A549 (cell line): ENCODE measurements at regions not wholly inside any gene's neighbourhood (a gene's known extent, or its start where the extent isn't known, plus 50 kb on each side); places are given as distances from the start of the nearest gene placed in this dataset.

ENCODE experiments used
- ATAC-seq, 2 experiments: fragments of 200-7000 bp in 1 of 2; fragments of >200 bp in 1 of 2; cut with Nextera tagmentation in 1 of 2; cut with Tn5 transposase in 1 of 2; 3 replicates each; pipeline versions ENCODE4 v1.8.0 to v1.9.1; 2018 to 2020; ENCODE audit warnings: mild to moderate bottlenecking in 1 of 2, moderate library complexity in 1 of 2
- CTCF ChIA-PET: fragments of 300-600 bp; sonication (Branson Sonifier 250); formaldehyde crosslinking; extraction: SDS; loops from one replicate; lab custom pipeline; 2021; ENCODE audit warnings: antibody characterized with exemption, inconsistent platforms; lab: Yijun Ruan, JAX
- POLR2A ChIA-PET: fragments of 350-600 bp; formaldehyde crosslinking; extraction: SDS; loops from one replicate; lab custom pipeline; 2021; ENCODE audit warnings: antibody characterized with exemption, inconsistent platforms; lab: Yijun Ruan, JAX
- DNase-seq, 2 experiments: peaks; one replicate each; pipeline versions ENCODE4 v3.0.0 to v3.0.0-alpha.2; 2011 to 2016; ENCODE audit warnings: low read depth in 1 of 2, low spot score in 1 of 2
- FAIRE-seq: peaks from 2 replicates; lab custom pipeline; 2011; peaks lifted over from hg19 to GRCh38; lab: Jason Lieb, UNC
- H3K27ac ChIP-seq, 2 experiments: fragments of >200 bp; sonication (Bioruptor Twin); formaldehyde crosslinking; 3 replicates each; pipeline ENCODE4 v1.5.1; 2016 to 2017
- H3K4me1 ChIP-seq: fragments of >200 bp; sonication (Bioruptor Twin); formaldehyde crosslinking; 3 replicates; pipeline ENCODE4 v1.6.1; 2016
- H3K4me2 ChIP-seq: fragments of >200 bp; sonication (Bioruptor Twin); formaldehyde crosslinking; 3 replicates; pipeline ENCODE4 v1.6.1; 2016
- H3K4me3 ChIP-seq: fragments of >200 bp; sonication (Bioruptor Twin); formaldehyde crosslinking; 3 replicates; pipeline ENCODE4 v1.5.1; 2016
- H3K9me3 ChIP-seq: fragments of >200 bp; sonication (Bioruptor Twin); formaldehyde crosslinking; 3 replicates; pipeline ENCODE4 v1.6.1; 2016
- BHLHE40 ChIP-seq: IDR thresholded peaks from 2 replicates; pipeline ENCODE4 v1.6.1; 2012; ENCODE audit warnings: low read depth, low read length, inconsistent platforms
- CBX2 ChIP-seq: fragments of 200-600 bp; sonication (generic); IDR thresholded peaks from 2 replicates; pipeline ENCODE4 v1.6.1; 2016; ENCODE audit warnings: low read depth, mild to moderate bottlenecking, borderline replicate concordance
- CHD2 ChIP-seq: fragments of 150-350 bp; IDR thresholded peaks from 2 replicates; pipeline ENCODE4 v1.6.1; 2014; ENCODE audit warnings: low read length; ENCODE audit not compliant: partially characterized antibody
- EP300 ChIP-seq, 2 experiments: fragments of >200 bp; sonication (Bioruptor Twin); formaldehyde crosslinking; IDR thresholded peaks; 2 replicates in 1 of 2; 3 replicates in 1 of 2; pipeline ENCODE4 v1.6.1; 2016 to 2017
- FOSL2 ChIP-seq, 2 experiments: fragments of 450-650 bp in 1 of 2; fragments of >200 bp in 1 of 2; sonication (Bioruptor Twin) in 1 of 2; formaldehyde crosslinking; IDR thresholded peaks; 2 replicates each; pipeline versions ENCODE4 v1.5.0 to v1.6.1; 2016 to 2020; ENCODE audit warnings: mild to moderate bottlenecking in 1 of 2, moderate library complexity in 1 of 2
- GATA3 ChIP-seq: IDR thresholded peaks from 2 replicates; pipeline ENCODE4 v1.6.1; 2012; ENCODE audit warnings: borderline replicate concordance
- MAFK ChIP-seq: fragments of 450-650 bp; IDR thresholded peaks from 2 replicates; pipeline ENCODE4 v1.6.1; 2014; ENCODE audit not compliant: partially characterized antibody
- MAZ ChIP-seq: fragments of 150-350 bp; IDR thresholded peaks from 2 replicates; pipeline ENCODE4 v1.6.1; 2014; ENCODE audit warnings: antibody characterized with exemption, low read depth, low read length, borderline replicate concordance
- NFE2L2 ChIP-seq: fragments of 150-350 bp; conservative IDR thresholded peaks from 2 replicates; pipeline ENCODE4 v1.6.1; 2014; ENCODE audit warnings: low read length
- NR3C1 ChIP-seq: fragments of >200 bp; sonication (Bioruptor Twin); formaldehyde crosslinking; IDR thresholded peaks from 3 replicates; pipeline ENCODE4 v1.6.1; 2017
- PHF8 ChIP-seq: fragments of 200-600 bp; sonication (generic); IDR thresholded peaks from 2 replicates; pipeline ENCODE4 v1.6.1; 2016; ENCODE audit warnings: low read depth, mild to moderate bottlenecking, antibody characterized with exemption, moderate library complexity, borderline replicate concordance
- RARB ChIP-seq: fragments of 250-450 bp; sonication (Bioruptor Pico); IDR thresholded peaks from 2 replicates; pipeline ENCODE4 v1.8.0; 2021; ENCODE audit warnings: mild to moderate bottlenecking, moderate library complexity
- RCOR1 ChIP-seq: fragments of 150-350 bp; IDR thresholded peaks from 2 replicates; pipeline ENCODE4 v1.6.1; 2014; ENCODE audit warnings: antibody characterized with exemption, low read length, low read depth
- RNF2 ChIP-seq: fragments of 200-600 bp; sonication (generic); IDR thresholded peaks from 2 replicates; pipeline ENCODE4 v1.6.1; 2016; ENCODE audit warnings: low read depth, mild to moderate bottlenecking, antibody characterized with exemption, moderate library complexity, borderline replicate concordance
- SREBF2 ChIP-seq: fragments of 450-650 bp; IDR thresholded peaks from 2 replicates; pipeline ENCODE4 v1.6.1; 2014; ENCODE audit warnings: mild to moderate bottlenecking, moderate library complexity
- TFCP2L1 ChIP-seq: fragments of 250-450 bp; sonication (Bioruptor Pico); IDR thresholded peaks from 2 replicates; pipeline ENCODE4 v1.5.0; 2021; ENCODE audit warnings: mild to moderate bottlenecking
- ZFP36 ChIP-seq: fragments of 450-650 bp; IDR thresholded peaks from 2 replicates; pipeline ENCODE4 v1.6.1; 2014; ENCODE audit warnings: borderline replicate concordance; ENCODE audit not compliant: partially characterized antibody
- WGBS: methylation state at CpG from one replicate; pipeline ENCODE4 v1.1.6; 2017; ENCODE audit errors: missing lambda C conversion rate; 5-methylcytosine and 5-hydroxymethylcytosine counted together
- TF ChIP-seq, protein P1 (sequence below): IDR thresholded peaks from 2 replicates; pipeline ENCODE4 v1.6.1; 2012; ENCODE audit warnings: low read depth, borderline replicate concordance
- TF ChIP-seq, protein P2 (sequence below): fragments of 250-450 bp; sonication (Bioruptor Pico); IDR thresholded peaks from 2 replicates; pipeline ENCODE4 v1.5.0; 2020; ENCODE audit warnings: low read depth, mild to moderate bottlenecking, moderate library complexity

DNA sequence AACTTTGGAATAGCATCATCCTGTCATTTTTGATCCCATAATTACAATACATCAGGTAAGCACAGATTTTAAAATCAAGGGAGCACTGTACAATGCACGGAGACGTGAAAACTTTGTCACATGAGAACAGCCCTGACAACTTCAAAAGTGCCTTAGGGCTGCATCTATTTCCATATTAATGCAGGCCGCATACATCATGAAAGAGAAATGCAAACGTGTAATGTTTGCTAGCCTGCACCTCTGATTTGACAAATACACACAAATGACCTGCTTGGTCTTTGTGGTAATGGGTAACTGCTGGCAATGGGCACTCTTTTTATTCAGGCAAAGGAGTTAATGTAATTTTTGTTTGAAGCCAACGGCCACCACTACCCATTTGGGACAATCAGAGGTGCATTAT, 202.0 kb upstream of the EPHA4 start:
- no peak for ATAC-seq
- Histone ChIP-seq H3K4me2 (no peak overlapping the region), H3K4me3 (no peak overlapping the region), H3K27ac (no peak overlapping the region), H3K9me3 (no peaks in the 10 kb centered on the region), H3K4me1 (no peaks in the 10 kb centered on the region)
- WGBS: 50% methylated on average over 5 of the region's 5 CpGs
- DNase-seq: no peak
- ChIA-PET CTCF (no interaction called here), POLR2A (no interaction called here)
- FAIRE-seq: no peak
- TF ChIP-seq BHLHE40 (no peak), MAZ (no peak), PHF8 (no peak), CBX2 (no peak), RARB (CRISPR knock-in tag) (no peak), NFE2L2 (no peak), RCOR1 (no peak), EP300 (IDR thresholded peaks at IDR 0.05) (no peak), TFCP2L1 (CRISPR knock-in tag) (no peak), SREBF2 (no peak), RNF2 (no peak), NR3C1 (no peak)
- TF ChIP-seq, protein P1, sequence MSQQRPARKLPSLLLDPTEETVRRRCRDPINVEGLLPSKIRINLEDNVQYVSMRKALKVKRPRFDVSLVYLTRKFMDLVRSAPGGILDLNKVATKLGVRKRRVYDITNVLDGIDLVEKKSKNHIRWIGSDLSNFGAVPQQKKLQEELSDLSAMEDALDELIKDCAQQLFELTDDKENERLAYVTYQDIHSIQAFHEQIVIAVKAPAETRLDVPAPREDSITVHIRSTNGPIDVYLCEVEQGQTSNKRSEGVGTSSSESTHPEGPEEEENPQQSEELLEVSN: no peak

DNA sequence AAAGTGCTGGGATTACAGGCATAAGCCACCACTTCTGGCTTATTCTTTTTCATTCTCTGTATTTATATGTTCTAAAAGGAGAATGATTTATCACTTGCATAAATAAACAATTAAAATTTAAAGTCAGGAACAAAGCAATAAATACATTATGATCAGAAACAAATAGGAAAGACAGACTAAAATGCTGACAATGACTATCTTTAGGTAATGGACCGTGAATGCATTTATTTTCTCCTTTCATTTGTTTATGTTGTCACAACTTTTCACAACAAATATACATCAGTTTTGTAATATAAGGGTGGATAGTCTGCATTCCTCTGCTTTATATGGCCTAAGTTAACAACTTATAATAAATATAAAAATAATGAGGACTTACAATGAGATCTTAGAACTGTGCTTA, 199.2 kb upstream of the EPHA4 start:
- no peaks in the 10 kb centered on the region for H3K9me3 ChIP-seq
- H3K27ac ChIP-seq: no peak overlapping the region
- H3K4me1 ChIP-seq: 0 out of 3 replicates have a peak, but pooled peaks cover 2% of the 10 kb centered on the region
- DNase-seq (no peak), ATAC-seq (no peak), FAIRE-seq (no peak)
- no peak overlapping the region for H3K4me2 ChIP-seq
- TF ChIP-seq MAFK (peak; percentile 46), GATA3 (no peak)
- ChIA-PET POLR2A (no interaction called here), CTCF (no interaction called here)
- 49% methylated on average over 1 of the region's 1 CpG for WGBS
- no peak overlapping the region for H3K4me3 ChIP-seq

DNA sequence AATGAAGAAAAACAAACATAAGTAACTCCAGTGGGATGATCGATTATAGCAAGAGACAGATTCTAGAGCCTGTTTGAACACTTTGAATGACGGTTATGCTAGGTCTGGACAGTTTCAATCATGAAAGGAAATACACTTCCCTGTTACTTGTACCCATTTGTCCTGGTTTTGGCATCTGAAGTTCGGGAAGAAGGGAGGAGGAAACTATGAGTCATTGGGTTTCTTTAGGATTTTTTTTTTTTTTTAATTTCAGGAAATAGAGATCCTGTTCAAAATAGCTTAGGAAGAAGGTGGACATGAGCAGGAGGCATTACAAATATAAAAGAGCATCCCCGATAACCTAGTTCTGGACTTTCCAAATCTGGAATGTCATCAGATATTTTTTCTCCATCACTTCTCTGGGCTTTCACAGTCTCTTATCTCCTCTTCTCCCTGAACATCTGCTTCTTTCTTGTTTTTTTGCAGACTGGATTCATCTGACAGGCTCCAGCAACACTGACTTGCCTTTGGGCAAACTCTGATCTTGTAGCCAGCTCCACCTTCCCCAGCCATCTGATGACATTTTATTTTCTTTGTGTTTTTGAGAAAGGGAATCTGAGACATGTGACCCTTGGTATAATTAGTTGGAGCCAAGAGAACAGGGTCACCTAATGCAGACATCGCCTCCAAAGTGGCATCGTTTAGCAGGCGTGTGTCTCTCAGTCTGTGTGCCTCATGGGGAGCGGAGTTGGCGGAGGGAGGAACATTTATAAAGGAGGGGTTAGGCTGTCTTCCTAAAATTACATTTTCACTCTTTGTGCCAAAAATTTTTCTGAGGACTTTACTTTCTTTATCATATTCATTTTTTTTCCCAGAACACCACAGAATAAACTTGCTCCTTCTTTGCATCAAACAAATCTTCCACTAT, 195.3 kb upstream of the EPHA4 start:
- FAIRE-seq: no peak
- ChIA-PET POLR2A (no interaction called here), CTCF (no interaction called here)
- WGBS: 47% methylated on average over 9 of the region's 9 CpGs
- no peak for TF ChIP-seq CHD2
- TF ChIP-seq ZFP36: no peak
- no peak for TF ChIP-seq FOSL2 (IDR thresholded peaks at IDR 0.05)
- no peak for TF ChIP-seq FOSL2 (CRISPR knock-in tag; IDR thresholded peaks at IDR 0.05)
- TF ChIP-seq BHLHE40: no peak
- no peak for TF ChIP-seq EP300 (IDR thresholded peaks at IDR 0.05)
- TF ChIP-seq, protein P1: no peak
- TF ChIP-seq, protein P2, sequence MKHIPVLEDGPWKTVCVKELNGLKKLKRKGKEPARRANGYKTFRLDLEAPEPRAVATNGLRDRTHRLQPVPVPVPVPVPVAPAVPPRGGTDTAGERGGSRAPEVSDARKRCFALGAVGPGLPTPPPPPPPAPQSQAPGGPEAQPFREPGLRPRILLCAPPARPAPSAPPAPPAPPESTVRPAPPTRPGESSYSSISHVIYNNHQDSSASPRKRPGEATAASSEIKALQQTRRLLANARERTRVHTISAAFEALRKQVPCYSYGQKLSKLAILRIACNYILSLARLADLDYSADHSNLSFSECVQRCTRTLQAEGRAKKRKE (CRISPR knock-in tag): no peak
- TF ChIP-seq SREBF2: no peak
- Histone ChIP-seq H3K9me3 (no peaks in the 10 kb centered on the region), H3K4me2 (no peak overlapping the region), H3K4me3 (no peak overlapping the region), H3K4me1 (0 out of 3 replicates have a peak, but pooled peaks cover 2% of the 10 kb centered on the region), H3K27ac (no peak overlapping the region)
- DNase-seq: no peak
- ATAC-seq: no peak
